ENCODE measurements at regions not wholly inside any gene's neighbourhood (a gene's known extent, or its start where the extent isn't known, plus 50 kb on each side); places are given as distances from the start of the nearest gene placed in this dataset.

GRCh38 chr1:9438431-9439073, 100.7 kb upstream of the SLC25A33 start (continued):
- TF ChIP-seq CERS6 (CRISPR knock-in tag; IDR thresholded peaks at IDR 0.05), result no peak
- TF ChIP-seq RXRA (CRISPR knock-in tag; IDR thresholded peaks at IDR 0.05), result peak; percentile 72; the same call in 1 of the 2 replicates
- no peak for TF ChIP-seq KAT2B (IDR thresholded peaks at IDR 0.05; ENCODE audit: borderline replicate concordance, low read depth, low read length)
- no peak for TF ChIP-seq FOXP1 (IDR thresholded peaks at IDR 0.05)
- TF ChIP-seq FOXP1 (CRISPR knock-in tag; IDR thresholded peaks at IDR 0.05), result peak; percentile 60
- TF ChIP-seq ZUFSP (CRISPR knock-in tag; IDR thresholded peaks at IDR 0.05; ENCODE audit: borderline replicate concordance), result no peak
- TF ChIP-seq ZNF264 (CRISPR knock-in tag; IDR thresholded peaks at IDR 0.05), result 0 out of 2 replicates have a peak, but pooled peaks have one; percentile 36
- no peak for TF ChIP-seq ZNF660 (CRISPR knock-in tag; IDR thresholded peaks at IDR 0.05; ENCODE audit: borderline replicate concordance, low read depth)
- TF ChIP-seq ZSCAN5A (CRISPR knock-in tag; IDR thresholded peaks at IDR 0.05; ENCODE audit: borderline replicate concordance), result no peak
- TF ChIP-seq E2F2 (CRISPR knock-in tag; IDR thresholded peaks at IDR 0.05; ENCODE audit: borderline replicate concordance), result no peak
- TF ChIP-seq ZNF354B (CRISPR knock-in tag; IDR thresholded peaks at IDR 0.05), result no peak
- TF ChIP-seq SETDB1 (CRISPR knock-in tag; IDR thresholded peaks at IDR 0.05; ENCODE audit: borderline replicate concordance), result no peak
- no peak for TF ChIP-seq ZNF619 (CRISPR knock-in tag; IDR thresholded peaks at IDR 0.05)
- 0 out of 2 replicates have a peak, but pooled peaks have one; percentile 27 for TF ChIP-seq HBP1 (CRISPR knock-in tag; IDR thresholded peaks at IDR 0.05; ENCODE audit: low read depth)
- TF ChIP-seq ZBTB21 (CRISPR knock-in tag; IDR thresholded peaks at IDR 0.05), result peak; percentile 63; the same call in 1 of the 2 replicates
- TF ChIP-seq SMAD3 (CRISPR knock-in tag; IDR thresholded peaks at IDR 0.05), result 0 out of 2 replicates have a peak, but pooled peaks have one; percentile 71
- TF ChIP-seq CCDC6 (CRISPR knock-in tag; IDR thresholded peaks at IDR 0.05), result peak; percentile 64
- TF ChIP-seq SNAPC4 (CRISPR knock-in tag; IDR thresholded peaks at IDR 0.05), result no peak
